Stimulated activated CD8-positive, alpha-beta memory T cell treated with anti-CD3 and anti-CD28 coated beads, Interleukin-7, amount 100 ng/mL, for 4 hours (primary cell): ENCODE measurements at regions not wholly inside any gene's neighbourhood (a gene's known extent, or its start where the extent isn't known, plus 50 kb on each side); places are given as distances from the start of the nearest gene placed in this dataset.
"Not testable (repeated sequence)": the region's sequence is repeated elsewhere in the genome, so short reads cannot be mapped to it uniquely, and the experiment has no call there.

Source experiments
- DNase-seq, 2 donors: peaks; one replicate each; pipeline ENCODE4 v3.0.0-alpha.2; 2020; ENCODE audit warnings: low read depth in 2 of 2

GRCh38 chr14:30305346-30305745 is 253.6 kb upstream of the G2E3 start:
- no peak for DNase-seq

- DNase-seq: no peak
These were observed 249.6 kb upstream of the G2E3 start for GRCh38 chr14:30309405-30309804.

GRCh38 chr14:30312214-30312613 is 246.7 kb upstream of the G2E3 start:
- no peak for DNase-seq

GRCh38 chr14:30317729-30318128 is 241.2 kb upstream of the G2E3 start:
- DNase-seq: no peak

DNA sequence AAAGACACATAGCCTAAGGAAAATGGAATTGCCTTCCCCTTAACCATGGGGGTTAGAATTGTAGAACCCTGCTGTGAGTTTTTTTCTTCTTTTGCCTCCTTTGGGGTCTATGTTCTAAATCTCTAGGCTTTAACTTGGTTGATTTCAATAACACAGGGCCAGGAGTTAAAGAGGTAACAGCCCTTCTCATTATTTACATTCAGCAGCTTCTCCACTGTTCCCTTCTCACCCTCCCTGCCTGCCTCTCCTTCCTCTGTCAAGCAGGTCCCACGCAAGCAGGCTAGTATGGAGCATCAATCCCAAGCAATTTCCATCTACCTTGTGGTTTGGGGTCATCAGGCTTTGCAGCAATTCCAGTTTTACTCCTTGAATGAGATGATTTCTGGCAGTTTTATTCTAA is 236.1 kb upstream of the G2E3 start:
- DNase-seq: no peak

DNA sequence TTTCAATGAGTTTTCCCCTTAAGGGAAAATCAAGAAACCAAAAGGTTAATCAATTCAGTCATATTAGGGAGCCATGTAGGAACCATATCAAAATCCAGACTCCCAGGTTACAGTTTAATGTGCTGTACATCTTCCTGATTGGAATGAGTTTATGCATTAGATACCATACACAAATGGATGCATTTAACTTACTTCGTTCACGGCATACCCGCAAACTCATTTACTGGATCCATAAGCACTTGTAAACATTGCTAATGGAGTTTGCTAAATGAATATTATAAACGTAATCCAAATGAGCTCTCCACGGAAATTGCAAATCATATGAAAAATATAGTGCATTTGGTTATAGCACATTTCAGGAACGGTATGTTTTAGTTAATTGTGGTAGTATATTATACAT is 228.9 kb upstream of the G2E3 start:
- no peak for DNase-seq

- DNase-seq: no peak
These were observed 228.5 kb upstream of the G2E3 start for GRCh38 chr14:30330445-30330844.

DNA sequence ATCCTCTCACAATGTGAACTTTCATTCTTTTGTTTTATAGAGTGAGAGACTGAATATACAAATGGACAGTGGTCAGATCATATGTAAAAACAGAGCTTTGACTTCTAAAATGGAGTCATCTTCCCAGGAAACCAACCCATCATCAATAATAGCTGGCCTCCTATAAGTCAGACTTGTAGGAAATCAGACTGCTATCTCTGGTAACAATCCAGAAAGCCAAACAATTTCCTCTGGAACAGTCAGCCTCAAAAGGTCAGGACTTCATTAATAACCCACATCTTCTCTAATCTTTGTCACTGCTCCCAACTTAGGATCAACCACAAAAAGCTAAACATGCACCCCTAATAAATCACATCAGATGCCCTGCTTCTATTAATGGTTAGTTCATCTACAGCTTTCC is 227.9 kb upstream of the G2E3 start:
- no peak for DNase-seq

DNA sequence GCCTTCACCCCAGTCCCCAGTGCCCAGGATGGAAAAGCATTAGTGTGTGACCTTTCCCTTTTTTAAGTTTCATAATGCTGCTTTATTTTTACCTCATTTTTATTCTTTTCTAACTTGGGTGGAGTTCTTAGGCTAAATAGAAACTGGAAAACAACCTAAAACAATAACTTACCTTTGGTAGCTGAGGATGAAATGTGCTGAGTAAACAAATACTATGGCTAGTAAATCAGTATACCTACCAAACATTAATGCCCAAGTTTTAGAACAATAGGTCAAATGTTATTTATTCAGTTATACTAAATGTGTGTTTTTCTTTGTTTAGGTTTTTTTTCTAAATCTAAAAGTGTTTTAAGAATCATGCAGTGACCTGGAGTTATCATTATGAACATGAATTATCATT is 226.6 kb upstream of the G2E3 start:
- no peak for DNase-seq

DNA sequence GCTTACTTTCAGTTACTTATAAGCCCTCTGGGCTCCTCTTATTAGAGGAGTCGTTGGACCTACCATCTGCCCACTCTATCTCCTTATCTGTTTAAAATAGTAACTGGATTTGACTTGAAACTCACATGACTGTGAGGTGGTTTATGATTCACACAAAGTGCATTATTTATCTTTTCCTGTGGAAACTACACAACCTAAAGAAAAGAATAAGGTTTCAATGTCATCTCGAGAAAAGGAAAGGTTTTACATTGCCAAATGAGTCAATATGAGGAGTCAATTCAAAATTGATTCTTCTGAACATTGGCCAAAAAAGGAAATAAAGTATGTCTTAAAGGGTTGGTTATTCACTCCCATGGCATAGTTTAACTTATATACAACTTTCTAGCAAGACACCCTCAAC is 225.0 kb upstream of the G2E3 start:
- DNase-seq: no peak

DNA sequence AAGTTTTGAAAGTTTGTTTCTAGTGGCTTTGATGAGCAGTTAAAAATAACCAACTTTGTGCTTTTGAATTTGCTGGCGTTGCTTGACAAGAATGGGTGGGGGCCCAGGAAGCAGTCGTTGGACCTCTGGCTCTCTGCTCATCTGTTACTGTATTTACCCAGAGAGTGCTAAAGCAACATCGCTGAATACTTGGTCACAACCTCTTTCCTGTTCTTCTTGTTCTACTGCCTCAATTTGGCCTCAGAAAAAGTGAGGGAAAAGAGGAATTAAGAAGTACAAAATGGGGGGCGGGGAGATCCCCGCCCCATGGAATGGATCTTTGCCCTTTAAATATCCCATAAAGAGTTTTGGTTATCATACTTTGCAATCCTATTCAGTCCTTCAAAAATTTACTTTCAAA is 221.5 kb upstream of the G2E3 start:
- DNase-seq: no peak

DNA sequence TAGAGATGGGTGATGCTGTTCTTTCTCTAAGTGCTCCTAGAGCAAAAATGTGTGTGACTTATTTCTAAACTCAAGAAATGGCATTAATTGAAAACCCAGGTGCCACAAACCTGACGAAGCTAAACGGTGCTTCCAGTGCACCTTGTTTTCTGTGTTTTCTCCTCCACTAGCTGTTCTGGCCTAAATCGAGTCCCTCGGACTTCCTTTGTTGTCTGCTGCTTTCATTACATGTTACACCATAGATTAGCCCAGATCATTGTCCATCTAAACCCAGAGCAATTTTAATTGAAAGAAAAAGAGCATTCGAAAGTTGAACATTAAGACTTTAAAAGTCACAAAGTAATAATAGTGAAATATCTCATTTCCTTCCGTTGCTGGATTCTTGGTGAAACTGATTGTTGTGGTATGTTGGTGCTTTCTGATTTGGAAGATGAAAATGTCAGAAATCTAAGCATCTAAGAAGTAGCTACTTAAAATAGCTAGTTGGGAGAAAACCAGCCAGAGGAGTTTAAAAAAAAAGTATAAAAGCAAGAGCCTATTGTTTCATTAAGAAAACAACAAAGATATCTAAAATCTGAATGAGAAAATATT is 219.6 kb upstream of the G2E3 start:
- DNase-seq: no peak

DNA sequence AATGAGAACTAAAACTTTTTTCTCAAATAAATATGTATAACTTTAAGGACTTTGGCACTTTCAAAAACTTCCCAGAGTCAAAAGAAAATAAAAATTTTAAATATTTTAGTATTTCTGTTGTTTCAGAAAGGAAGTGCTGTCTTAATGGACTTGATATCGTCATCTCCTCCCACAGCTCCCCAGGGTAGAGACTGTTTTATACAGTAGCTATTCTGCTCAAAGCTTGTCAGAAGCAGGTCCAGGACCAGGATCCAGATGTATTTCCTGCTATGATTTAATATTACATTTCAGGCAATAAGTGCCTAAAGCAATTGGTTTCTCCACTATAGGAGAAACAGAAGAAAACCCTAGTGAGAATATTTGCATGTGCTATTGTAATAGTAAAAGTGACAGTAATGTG is 218.5 kb upstream of the G2E3 start:
- no peak for DNase-seq

GRCh38 chr14:30345511-30345910 is 213.4 kb upstream of the G2E3 start:
- DNase-seq: no peak

DNA sequence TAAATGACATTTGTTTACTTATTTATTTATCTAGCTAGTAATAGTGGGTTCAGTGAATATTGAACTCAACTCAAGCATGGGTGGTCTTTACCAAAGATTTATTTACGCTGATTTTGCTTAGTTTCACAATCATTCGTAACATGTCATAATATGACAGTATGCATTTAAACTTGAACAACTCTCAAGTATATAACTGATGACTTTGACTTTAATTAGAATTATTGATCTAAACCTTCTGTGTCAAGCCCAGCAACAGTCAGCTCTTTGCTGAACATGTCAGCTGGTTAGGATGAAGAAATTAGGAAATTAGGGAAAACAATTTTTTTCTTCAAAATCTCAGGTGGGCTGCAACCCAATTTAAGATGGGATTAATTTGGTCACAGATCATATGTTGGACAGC is 210.5 kb upstream of the G2E3 start:
- DNase-seq: no peak

DNA sequence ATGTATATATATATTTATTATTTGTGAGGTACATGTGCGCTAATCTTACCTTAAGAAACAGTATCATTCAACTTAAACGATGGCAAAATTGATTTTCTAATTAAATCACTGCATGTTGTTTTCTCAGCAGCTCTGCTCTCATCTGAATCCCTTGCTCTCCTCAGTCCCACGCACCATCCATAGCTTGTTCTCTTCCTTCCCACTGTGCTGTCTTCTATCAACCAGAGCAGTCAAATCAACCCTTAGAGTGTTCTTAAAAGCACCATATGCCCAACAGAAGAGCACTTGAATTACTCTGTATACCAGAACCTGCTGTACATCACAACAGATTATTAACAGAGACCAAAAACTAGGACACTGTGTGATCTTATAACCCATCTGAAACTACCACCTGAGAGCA is 209.4 kb upstream of the G2E3 start:
- DNase-seq: no peak

- no peak for DNase-seq
These were observed 204.5 kb upstream of the G2E3 start for GRCh38 chr14:30354439-30354838.

DNA sequence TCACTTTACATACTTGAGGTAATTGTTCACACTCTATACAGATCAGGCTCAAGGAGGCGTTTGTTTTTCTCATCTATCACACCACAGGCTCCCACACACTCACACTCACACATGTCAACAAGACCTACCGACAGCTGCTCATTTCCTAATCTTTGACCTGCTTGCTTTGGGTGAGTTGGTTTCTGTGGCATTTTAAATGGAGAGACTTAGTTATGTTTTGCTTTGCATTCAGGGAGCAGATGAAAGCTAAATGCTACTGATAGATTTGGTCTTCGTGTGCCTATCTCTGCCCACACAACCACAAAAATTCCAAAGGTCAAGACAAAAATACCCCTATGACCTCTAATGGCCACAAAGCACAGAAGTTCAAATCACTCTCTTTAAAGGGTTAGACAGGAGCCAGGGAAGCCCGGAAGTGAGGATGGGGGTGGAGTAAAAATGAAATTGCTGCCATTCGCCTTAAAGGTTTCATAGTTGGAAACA is 203.5 kb upstream of the G2E3 start:
- no peak for DNase-seq

GRCh38 chr14:30356438-30357202 is 202.3 kb upstream of the G2E3 start:
- DNase-seq: no peak

DNA sequence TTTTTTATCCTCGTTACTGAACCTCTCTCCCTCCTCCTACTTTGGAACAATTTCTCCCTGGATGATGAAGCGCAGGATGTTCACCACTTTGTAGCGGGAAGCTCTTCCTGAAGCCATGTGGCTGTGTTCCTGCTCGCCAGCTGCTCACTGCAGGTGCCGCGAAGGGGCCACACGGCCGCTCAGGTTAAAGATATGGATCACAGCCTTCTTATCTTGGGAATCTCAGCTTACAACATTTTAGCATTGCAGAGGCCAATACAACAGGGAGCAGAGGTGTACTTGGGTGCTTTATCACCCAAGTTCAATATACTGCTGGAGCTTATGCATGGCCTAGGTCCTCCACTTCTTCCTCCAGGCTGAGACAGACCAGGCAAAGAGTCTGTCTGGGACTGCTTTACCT is 201.2 kb upstream of the G2E3 start:
- no peak for DNase-seq

DNA sequence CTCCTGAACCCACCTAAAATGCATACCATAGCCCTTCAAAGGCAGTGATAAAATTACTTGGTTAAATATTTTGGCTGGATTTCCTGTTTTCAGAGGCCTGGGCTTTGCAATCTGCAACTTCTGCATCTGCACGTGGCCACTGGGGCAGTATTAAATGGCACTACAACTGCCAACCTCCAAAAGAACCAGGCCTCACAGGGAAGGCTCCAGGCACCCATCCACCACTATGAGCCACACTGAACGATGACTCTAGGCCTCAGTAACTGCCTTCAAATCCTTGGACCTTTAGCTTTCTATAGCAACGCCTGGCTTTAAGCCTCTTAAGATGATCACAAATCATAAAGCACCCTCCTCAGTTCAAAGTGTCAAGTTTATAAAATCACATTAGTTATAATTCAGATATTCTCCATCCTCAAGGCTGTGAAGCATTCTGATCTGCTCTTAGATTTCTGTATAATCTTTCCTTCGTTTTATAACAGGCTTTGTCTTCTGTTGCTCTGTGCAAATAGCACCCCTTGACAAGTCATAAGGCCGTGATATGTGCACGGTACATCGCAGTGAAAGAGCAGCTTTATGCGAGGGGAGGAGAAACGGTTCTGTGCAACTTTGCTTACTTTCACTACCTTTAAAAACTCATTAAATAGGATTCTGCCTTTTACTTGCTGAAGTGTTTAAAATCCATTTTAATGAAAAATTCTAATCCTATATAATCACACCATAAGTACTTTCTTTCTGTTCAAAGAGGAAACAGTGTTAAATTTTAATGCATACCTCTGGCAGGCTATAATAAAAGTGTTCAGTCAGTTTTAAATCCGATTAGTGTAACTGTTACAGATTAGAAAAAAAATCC is 196.4 kb upstream of the G2E3 start:
- DNase-seq: no peak

DNA sequence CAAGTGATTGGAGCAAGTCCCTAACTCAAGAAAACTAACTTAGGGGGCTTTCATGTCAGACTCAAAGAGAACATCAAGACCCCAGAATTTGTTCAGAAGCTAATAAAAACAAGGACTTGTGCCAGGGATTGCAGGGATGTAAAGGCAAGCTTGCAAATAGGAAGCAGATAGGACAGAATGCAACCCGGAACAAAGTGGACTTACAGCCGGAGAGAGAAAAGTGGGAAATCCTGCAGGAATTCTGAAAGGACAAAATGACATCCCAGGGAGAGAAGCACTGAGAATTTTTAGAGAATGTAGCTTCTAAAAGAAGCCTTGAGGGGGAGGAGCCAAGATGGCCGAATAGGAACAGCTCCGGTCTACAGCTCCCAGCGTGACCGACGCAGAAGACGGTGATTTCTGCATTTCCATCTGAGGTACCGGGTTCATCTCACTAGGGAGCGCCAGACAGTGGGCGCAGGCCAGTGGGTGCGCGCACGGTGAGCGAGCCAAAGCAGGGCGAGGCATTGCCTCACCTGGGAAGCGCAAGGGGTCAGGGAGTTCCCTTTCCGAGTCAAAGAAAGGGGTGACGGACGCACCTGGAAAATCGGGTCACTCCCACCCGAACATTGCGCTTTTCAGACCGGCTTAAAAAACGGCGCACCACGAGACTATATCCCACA is 195.6 kb upstream of the G2E3 start:
- not testable (repeated sequence) for DNase-seq
